SK-N-SH (cell line): ENCODE measurements at regions not wholly inside any gene's neighbourhood (a gene's known extent, or its start where the extent isn't known, plus 50 kb on each side); places are given as distances from the start of the nearest gene placed in this dataset.

Experiments used
- CTCF ChIA-PET: fragments of 300-600, 350-600 bp; formaldehyde crosslinking; extraction: SDS; loops from one replicate; lab custom pipeline; 2021; lab: Yijun Ruan, JAX
- POLR2A ChIA-PET: fragments of 350-600 bp; sonication (Branson Sonifier 250); formaldehyde crosslinking; extraction: SDS; loops from one replicate; lab custom pipeline; 2020; ENCODE audit warnings: antibody characterized with exemption, inconsistent platforms; lab: Yijun Ruan, JAX
- DNase-seq: peaks from one replicate; pipeline ENCODE4 v3.0.0; 2012
- H2AFZ ChIP-seq: fragments of 200-600 bp; sonication (generic); 2 replicates; pipeline ENCODE4 v1.8.1; 2016; ENCODE audit warnings: antibody characterized with exemption, mild to moderate bottlenecking, low read depth
- H3F3A ChIP-seq: fragments of 200-600 bp; sonication (generic); replicated peaks from 2 replicates; pipeline ENCODE3; 2016; ENCODE audit warnings: antibody characterized with exemption, mild to moderate bottlenecking; ENCODE audit not compliant: insufficient read depth
- H3K27ac ChIP-seq, 2 experiments: fragments of 200-500 bp in 1 of 2; fragments of 200-600 bp in 1 of 2; sonication (Bioruptor generic) in 1 of 2; sonication (generic), shearing (Covaris generic) in 1 of 2; 2 replicates each; pipeline versions ENCODE4 v1.5.1 to v1.6.1; 2014 to 2016; ENCODE audit warnings: low read depth in 2 of 2, inconsistent platforms in 1 of 2, low read length in 1 of 2, mild to moderate bottlenecking in 1 of 2, mixed read lengths in 1 of 2
- H3K27me3 ChIP-seq: fragments of 200-600 bp; sonication (generic), shearing (Covaris generic); 2 replicates; pipeline ENCODE4 v1.6.1; 2016; ENCODE audit warnings: mixed run types; ENCODE audit not compliant: insufficient read depth
- H3K36me3 ChIP-seq, 2 experiments: fragments of 200-500 bp in 1 of 2; fragments of 200-600 bp in 1 of 2; sonication (Bioruptor generic) in 1 of 2; sonication (generic) in 1 of 2; replicated peaks in 1 of 2; 2 replicates each; pipeline versions ENCODE3 to v1.5.1; 2014 to 2016; ENCODE audit warnings: low read length in 1 of 2, mild to moderate bottlenecking in 1 of 2; ENCODE audit not compliant: insufficient read depth in 2 of 2, control insufficient read depth in 1 of 2
- H3K4me1 ChIP-seq, 2 experiments: fragments of 200-500 bp in 1 of 2; fragments of 200-600 bp in 1 of 2; sonication (Bioruptor generic) in 1 of 2; sonication (generic), shearing (Covaris generic) in 1 of 2; 2 replicates each; pipeline versions ENCODE4 v1.5.1 to v1.6.1; 2014 to 2016; ENCODE audit warnings: low read depth in 1 of 2, low read length in 1 of 2, mixed run types in 1 of 2; ENCODE audit not compliant: insufficient read depth in 2 of 2, control insufficient read depth in 1 of 2
- H3K4me2 ChIP-seq: fragments of 200-600 bp; sonication (generic), shearing (Covaris generic); 2 replicates; pipeline ENCODE4 v1.6.1; 2017; ENCODE audit warnings: mixed run types
- H3K4me3 ChIP-seq, 2 experiments: fragments of 200-500 bp in 1 of 2; fragments of 200-600 bp in 1 of 2; sonication (Bioruptor generic) in 1 of 2; sonication (generic), shearing (Covaris generic) in 1 of 2; 2 replicates each; pipeline versions ENCODE4 v1.5.1 to v1.8.1; 2014 to 2016; ENCODE audit warnings: low read depth in 2 of 2, inconsistent platforms in 1 of 2, low read length in 1 of 2, mild to moderate bottlenecking in 1 of 2, mixed read lengths in 1 of 2, moderate library complexity in 1 of 2
- H3K79me2 ChIP-seq: fragments of 200-600 bp; sonication (generic); 2 replicates; pipeline ENCODE4 v1.8.1; 2017; ENCODE audit warnings: mild to moderate bottlenecking; ENCODE audit not compliant: insufficient read depth
- H3K9ac ChIP-seq: fragments of 200-600 bp; sonication (generic); 2 replicates; pipeline ENCODE4 v1.6.1; 2017; ENCODE audit warnings: mixed run types
- H3K9me2 ChIP-seq: fragments of 200-600 bp; sonication (generic); 2 replicates; pipeline ENCODE4 v1.6.1; 2017; ENCODE audit warnings: mixed run types
- H3K9me3 ChIP-seq: fragments of 200-600 bp; sonication (generic); 2 replicates; pipeline ENCODE4 v1.6.1; 2017; ENCODE audit warnings: mixed run types, mild to moderate bottlenecking, moderate library complexity
- H4K20me1 ChIP-seq: fragments of 200-600 bp; sonication (generic); 2 replicates; pipeline ENCODE4 v1.6.1; 2017; ENCODE audit warnings: mild to moderate bottlenecking, mixed run types; ENCODE audit not compliant: insufficient read depth
- CTCF ChIP-seq: fragments of 200-600 bp; sonication (generic); IDR thresholded peaks from 2 replicates; pipeline ENCODE4 v1.6.1; 2017; ENCODE audit warnings: antibody characterized with exemption, mild to moderate bottlenecking, moderate library complexity
- FOXJ3 ChIP-seq: sonication (generic); formaldehyde crosslinking; IDR thresholded peaks from 2 replicates; pipeline ENCODE4 v1.5.1; 2020; ENCODE audit warnings: mild to moderate bottlenecking, missing genetic modification reagents
- FOXM1 ChIP-seq: IDR thresholded peaks from 2 replicates; pipeline ENCODE4 v1.4.0; 2012; ENCODE audit warnings: low read depth, mild to moderate bottlenecking
- GABPA ChIP-seq: IDR thresholded peaks from 2 replicates; pipeline ENCODE4 v1.4.0; 2012; ENCODE audit warnings: low read depth, mild to moderate bottlenecking
- JUND ChIP-seq: IDR thresholded peaks from 2 replicates; pipeline ENCODE4 v1.4.0; 2012
- PBX3 ChIP-seq: IDR thresholded peaks from 2 replicates; pipeline ENCODE4; 2012
- RAD21 ChIP-seq: IDR thresholded peaks from 2 replicates; pipeline ENCODE4 v1.6.1; 2012; ENCODE audit warnings: mild to moderate bottlenecking, low read length
- RCOR1 ChIP-seq: fragments of 150-350 bp; IDR thresholded peaks from 2 replicates; pipeline ENCODE4 v1.6.1; 2017; ENCODE audit warnings: antibody characterized with exemption, low read length
- REST ChIP-seq: IDR thresholded peaks from 2 replicates; pipeline ENCODE4 v1.6.1; 2012; ENCODE audit warnings: mild to moderate bottlenecking, low read depth, low read length, moderate library complexity
- RFX5 ChIP-seq: IDR thresholded peaks from 2 replicates; pipeline ENCODE4 v1.6.1; 2012; ENCODE audit warnings: mild to moderate bottlenecking, improper control_type of control experiment, low read length
- SIN3A ChIP-seq: IDR thresholded peaks from 2 replicates; pipeline ENCODE4 v1.6.1; 2012; ENCODE audit warnings: low read depth, mild to moderate bottlenecking, low read length, moderate library complexity, borderline replicate concordance
- USF2 ChIP-seq: fragments of 150-350 bp; IDR thresholded peaks from 2 replicates; pipeline ENCODE4 v1.6.1; 2017; ENCODE audit warnings: antibody characterized with exemption, low read length, low read depth, borderline replicate concordance
- YY1 ChIP-seq: IDR thresholded peaks from 2 replicates; pipeline ENCODE4 v1.4.0; 2012; ENCODE audit warnings: low read depth, mild to moderate bottlenecking
- ZBTB33 ChIP-seq: IDR thresholded peaks from 2 replicates; pipeline ENCODE4 v1.4.0; 2012; ENCODE audit warnings: low read depth, borderline replicate concordance
- WGBS: methylation state at CpG from one replicate; pipeline ENCODE4 v1.1.6; 2017; ENCODE audit warnings: low lambda C conversion rate; 5-methylcytosine and 5-hydroxymethylcytosine counted together

- Histone ChIP-seq H3K4me1 (peaks cover 0 to 16% of the 10 kb centered on the region in 2 experiments; a peak in 2 of 4 replicates), H3K27ac (no peak overlapping the region), H3K9me3 (no peaks in the 10 kb centered on the region)
- TF ChIP-seq SIN3A, result no peak
- TF ChIP-seq RCOR1, result no peak
- no peak for TF ChIP-seq USF2
- TF ChIP-seq ZBTB33, result no peak
- TF ChIP-seq REST, result no peak
- no peak for TF ChIP-seq JUND
- TF ChIP-seq PBX3, result no peak
- no peak for TF ChIP-seq RAD21
- TF ChIP-seq FOXM1, result no peak
- no peak for TF ChIP-seq CTCF
- no peak for TF ChIP-seq GABPA
- TF ChIP-seq RFX5, result no peak
- no peak for TF ChIP-seq FOXJ3 (CRISPR knock-in tag)
- no peak for TF ChIP-seq YY1
- TF ChIP-seq, all 33 proteins: peak for 0
- ChIA-PET POLR2A (no interaction called here), CTCF (interaction anchor here (1.2 to 2.2 kb wide), 2 partner anchors 86 to 133 kb away, joined by 3 to 7 read pairs; no protein-coding TSS in a partner anchor)
- Histone ChIP-seq H3K4me2 (no peak overlapping the region), H3K9ac (no peak overlapping the region), H2AFZ (no peak overlapping the region), H3F3A (no peaks in the 10 kb centered on the region), H3K36me3 (no peaks in the 10 kb centered on the region), H3K79me2 (no peaks in the 10 kb centered on the region), H3K27me3 (no peaks in the 10 kb centered on the region), H3K9me2 (no peaks in the 10 kb centered on the region), H4K20me1 (no peaks in the 10 kb centered on the region), H3K4me3 (no peak overlapping the region)
- WGBS, result 69% methylated on average over 11 of the region's 11 CpGs
- no peak for DNase-seq
Observed at GRCh38 chr4:41446981-41447725, 90.8 kb upstream of the LIMCH1 start.
